SK-N-SH (cell line): ENCODE measurements at regions not wholly inside any gene's neighbourhood (a gene's known extent, or its start where the extent isn't known, plus 50 kb on each side); places are given as distances from the start of the nearest gene placed in this dataset.

ENCODE experiments used
- CTCF ChIA-PET: fragments of 300-600, 350-600 bp; formaldehyde crosslinking; extraction: SDS; loops from one replicate; lab custom pipeline; 2021; lab: Yijun Ruan, JAX
- POLR2A ChIA-PET: fragments of 350-600 bp; sonication (Branson Sonifier 250); formaldehyde crosslinking; extraction: SDS; loops from one replicate; lab custom pipeline; 2020; ENCODE audit warnings: antibody characterized with exemption, inconsistent platforms; lab: Yijun Ruan, JAX
- DNase-seq: peaks from one replicate; pipeline ENCODE4 v3.0.0; 2012
- H2AFZ ChIP-seq: fragments of 200-600 bp; sonication (generic); 2 replicates; pipeline ENCODE4 v1.8.1; 2016; ENCODE audit warnings: antibody characterized with exemption, mild to moderate bottlenecking, low read depth
- H3F3A ChIP-seq: fragments of 200-600 bp; sonication (generic); replicated peaks from 2 replicates; pipeline ENCODE3; 2016; ENCODE audit warnings: antibody characterized with exemption, mild to moderate bottlenecking; ENCODE audit not compliant: insufficient read depth
- H3K27ac ChIP-seq, 2 experiments: fragments of 200-500 bp in 1 of 2; fragments of 200-600 bp in 1 of 2; sonication (Bioruptor generic) in 1 of 2; sonication (generic), shearing (Covaris generic) in 1 of 2; 2 replicates each; pipeline versions ENCODE4 v1.5.1 to v1.6.1; 2014 to 2016; ENCODE audit warnings: low read depth in 2 of 2, inconsistent platforms in 1 of 2, low read length in 1 of 2, mild to moderate bottlenecking in 1 of 2, mixed read lengths in 1 of 2
- H3K27me3 ChIP-seq: fragments of 200-600 bp; sonication (generic), shearing (Covaris generic); 2 replicates; pipeline ENCODE4 v1.6.1; 2016; ENCODE audit warnings: mixed run types; ENCODE audit not compliant: insufficient read depth
- H3K36me3 ChIP-seq, 2 experiments: fragments of 200-500 bp in 1 of 2; fragments of 200-600 bp in 1 of 2; sonication (Bioruptor generic) in 1 of 2; sonication (generic) in 1 of 2; replicated peaks in 1 of 2; 2 replicates each; pipeline versions ENCODE3 to v1.5.1; 2014 to 2016; ENCODE audit warnings: low read length in 1 of 2, mild to moderate bottlenecking in 1 of 2; ENCODE audit not compliant: insufficient read depth in 2 of 2, control insufficient read depth in 1 of 2
- H3K4me1 ChIP-seq, 2 experiments: fragments of 200-500 bp in 1 of 2; fragments of 200-600 bp in 1 of 2; sonication (Bioruptor generic) in 1 of 2; sonication (generic), shearing (Covaris generic) in 1 of 2; 2 replicates each; pipeline versions ENCODE4 v1.5.1 to v1.6.1; 2014 to 2016; ENCODE audit warnings: low read depth in 1 of 2, low read length in 1 of 2, mixed run types in 1 of 2; ENCODE audit not compliant: insufficient read depth in 2 of 2, control insufficient read depth in 1 of 2
- H3K4me2 ChIP-seq: fragments of 200-600 bp; sonication (generic), shearing (Covaris generic); 2 replicates; pipeline ENCODE4 v1.6.1; 2017; ENCODE audit warnings: mixed run types
- H3K4me3 ChIP-seq, 2 experiments: fragments of 200-500 bp in 1 of 2; fragments of 200-600 bp in 1 of 2; sonication (Bioruptor generic) in 1 of 2; sonication (generic), shearing (Covaris generic) in 1 of 2; 2 replicates each; pipeline versions ENCODE4 v1.5.1 to v1.8.1; 2014 to 2016; ENCODE audit warnings: low read depth in 2 of 2, inconsistent platforms in 1 of 2, low read length in 1 of 2, mild to moderate bottlenecking in 1 of 2, mixed read lengths in 1 of 2, moderate library complexity in 1 of 2
- H3K79me2 ChIP-seq: fragments of 200-600 bp; sonication (generic); 2 replicates; pipeline ENCODE4 v1.8.1; 2017; ENCODE audit warnings: mild to moderate bottlenecking; ENCODE audit not compliant: insufficient read depth
- H3K9ac ChIP-seq: fragments of 200-600 bp; sonication (generic); 2 replicates; pipeline ENCODE4 v1.6.1; 2017; ENCODE audit warnings: mixed run types
- H3K9me2 ChIP-seq: fragments of 200-600 bp; sonication (generic); 2 replicates; pipeline ENCODE4 v1.6.1; 2017; ENCODE audit warnings: mixed run types
- H3K9me3 ChIP-seq: fragments of 200-600 bp; sonication (generic); 2 replicates; pipeline ENCODE4 v1.6.1; 2017; ENCODE audit warnings: mixed run types, mild to moderate bottlenecking, moderate library complexity
- H4K20me1 ChIP-seq: fragments of 200-600 bp; sonication (generic); 2 replicates; pipeline ENCODE4 v1.6.1; 2017; ENCODE audit warnings: mild to moderate bottlenecking, mixed run types; ENCODE audit not compliant: insufficient read depth
- CHD2 ChIP-seq: fragments of 150-350 bp; IDR thresholded peaks from 2 replicates; pipeline ENCODE4 v1.6.1; 2018; ENCODE audit warnings: low read length; ENCODE audit not compliant: partially characterized antibody
- EP300 ChIP-seq, 2 experiments: IDR thresholded peaks; 2 replicates each; pipeline versions ENCODE4 v1.4.0 to v1.6.1; 2012; ENCODE audit warnings: borderline replicate concordance in 1 of 2, low read depth in 1 of 2, low read length in 1 of 2
- FOXJ3 ChIP-seq: sonication (generic); formaldehyde crosslinking; IDR thresholded peaks from 2 replicates; pipeline ENCODE4 v1.5.1; 2020; ENCODE audit warnings: mild to moderate bottlenecking, missing genetic modification reagents
- FOXM1 ChIP-seq: IDR thresholded peaks from 2 replicates; pipeline ENCODE4 v1.4.0; 2012; ENCODE audit warnings: low read depth, mild to moderate bottlenecking
- GATA2 ChIP-seq: sonication (generic); formaldehyde crosslinking; IDR thresholded peaks from 2 replicates; pipeline ENCODE4 v1.5.0; 2020; ENCODE audit warnings: mild to moderate bottlenecking, missing genetic modification reagents
- IRF3 ChIP-seq: fragments of 150-350 bp; IDR thresholded peaks from 2 replicates; pipeline ENCODE4 v1.6.1; 2016; ENCODE audit warnings: mild to moderate bottlenecking, low read depth, low read length
- JUND ChIP-seq: IDR thresholded peaks from 2 replicates; pipeline ENCODE4 v1.4.0; 2012
- PBX3 ChIP-seq: IDR thresholded peaks from 2 replicates; pipeline ENCODE4; 2012
- RAD21 ChIP-seq: IDR thresholded peaks from 2 replicates; pipeline ENCODE4 v1.6.1; 2012; ENCODE audit warnings: mild to moderate bottlenecking, low read length
- RFX5 ChIP-seq: IDR thresholded peaks from 2 replicates; pipeline ENCODE4 v1.6.1; 2012; ENCODE audit warnings: mild to moderate bottlenecking, improper control_type of control experiment, low read length
- SIN3A ChIP-seq: IDR thresholded peaks from 2 replicates; pipeline ENCODE4 v1.6.1; 2012; ENCODE audit warnings: low read depth, mild to moderate bottlenecking, low read length, moderate library complexity, borderline replicate concordance
- TAF1 ChIP-seq: IDR thresholded peaks from 2 replicates; pipeline ENCODE4 v1.6.1; 2012; ENCODE audit warnings: low read depth, mild to moderate bottlenecking, low read length, moderate library complexity, borderline replicate concordance
- TCF12 ChIP-seq: IDR thresholded peaks from 2 replicates; pipeline ENCODE4 v1.4.0; 2012
- TEAD4 ChIP-seq: IDR thresholded peaks from 2 replicates; pipeline ENCODE4 v1.4.0; 2012; ENCODE audit warnings: mild to moderate bottlenecking, borderline replicate concordance; ENCODE audit not compliant: insufficient read depth
- YY1 ChIP-seq: IDR thresholded peaks from 2 replicates; pipeline ENCODE4 v1.4.0; 2012; ENCODE audit warnings: low read depth, mild to moderate bottlenecking
- WGBS: methylation state at CpG from one replicate; pipeline ENCODE4 v1.1.6; 2017; ENCODE audit warnings: low lambda C conversion rate; 5-methylcytosine and 5-hydroxymethylcytosine counted together
- TF ChIP-seq, protein P1 (sequence below): IDR thresholded peaks from 2 replicates; pipeline ENCODE4 v1.4.0; 2012; ENCODE audit warnings: low read depth, borderline replicate concordance
- TF ChIP-seq, protein P2 (sequence below): IDR thresholded peaks from 2 replicates; pipeline ENCODE4 v1.4.0; 2012; ENCODE audit warnings: low read depth

DNA sequence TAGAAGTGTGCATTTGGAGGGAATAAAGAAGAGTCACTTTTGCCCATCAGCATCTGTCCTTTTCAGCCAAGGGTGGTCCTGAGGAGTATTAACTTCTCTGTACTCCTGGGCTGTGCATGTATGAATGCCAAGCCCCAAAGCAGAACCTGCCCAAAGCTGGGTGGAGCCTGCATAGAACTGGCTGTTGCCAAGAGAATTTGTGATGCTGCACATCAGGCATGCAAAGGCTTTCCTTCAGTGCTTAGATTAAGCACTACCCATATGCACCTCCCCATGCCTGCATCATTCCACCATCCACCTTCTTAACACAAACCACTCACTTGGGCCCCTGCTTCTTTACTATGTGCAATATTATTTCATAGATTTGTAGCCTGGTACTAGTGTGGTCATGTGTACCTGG is 493.8 kb downstream of the KIF4B start:
- Histone ChIP-seq H2AFZ (no peak overlapping the region), H3F3A (no peaks in the 10 kb centered on the region), H3K4me3 (no peak overlapping the region), H3K27me3 (no peaks in the 10 kb centered on the region), H4K20me1 (no peaks in the 10 kb centered on the region), H3K4me1 (no peaks in the 10 kb centered on the region; a peak in 1 of 4 replicates), H3K27ac (no peak overlapping the region), H3K36me3 (no peaks in the 10 kb centered on the region), H3K9me2 (no peaks in the 10 kb centered on the region), H3K9me3 (no peaks in the 10 kb centered on the region), H3K4me2 (no peak overlapping the region), H3K9ac (no peak overlapping the region), H3K79me2 (no peaks in the 10 kb centered on the region)
- DNase-seq, result no peak
- ChIA-PET POLR2A (no interaction called here), CTCF (no interaction called here)
- TF ChIP-seq TAF1 (no peak), TEAD4 (no peak), PBX3 (no peak), FOXJ3 (CRISPR knock-in tag) (no peak), GATA2 (no peak)

DNA sequence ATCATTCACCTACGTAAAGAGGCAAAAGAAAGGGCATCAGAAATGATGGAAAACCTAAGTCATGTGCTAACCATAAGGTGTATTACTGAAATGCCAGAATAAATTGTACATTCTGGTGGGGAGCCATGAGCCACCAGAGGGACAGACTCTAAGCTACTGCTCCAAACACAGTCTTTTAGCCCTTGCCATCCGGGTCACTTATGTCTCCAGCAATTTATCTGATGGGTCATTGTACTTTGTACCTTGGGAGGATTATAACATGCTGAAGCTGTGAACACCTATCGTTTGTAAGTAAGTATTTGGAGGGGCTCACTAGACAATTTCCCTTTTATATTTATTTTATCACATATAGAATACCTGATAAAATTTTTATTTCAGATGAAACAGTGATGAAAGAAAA is 495.1 kb downstream of the KIF4B start:
- Histone ChIP-seq H3K27me3 (no peaks in the 10 kb centered on the region), H2AFZ (no peak overlapping the region), H3K4me1 (no peaks in the 10 kb centered on the region; a peak in 1 of 4 replicates), H3K4me2 (no peak overlapping the region), H3K36me3 (no peaks in the 10 kb centered on the region), H4K20me1 (no peaks in the 10 kb centered on the region), H3K9me3 (no peaks in the 10 kb centered on the region), H3K27ac (no peak overlapping the region), H3K9me2 (no peaks in the 10 kb centered on the region), H3F3A (no peaks in the 10 kb centered on the region), H3K79me2 (no peaks in the 10 kb centered on the region), H3K4me3 (peak overlapping the region in 1 of 2 experiments; percentile 19; a peak in 1 of 4 replicates), H3K9ac (no peak overlapping the region)
- ChIA-PET CTCF (no interaction called here), POLR2A (interaction anchor here (0.6 kb wide), 1 partner anchor 1678 kb away, joined by 3 read pairs; no protein-coding TSS in a partner anchor)
- TF ChIP-seq TCF12 (no peak), YY1 (no peak), IRF3 (no peak), GATA2 (no peak), RFX5 (no peak), CHD2 (no peak), SIN3A (no peak), RAD21 (no peak), FOXM1 (no peak), EP300 (IDR thresholded peaks at IDR 0.05; ENCODE audit: borderline replicate concordance in 1 of 2, low read depth in 1 of 2, low read length in 1 of 2) (no peak), JUND (no peak)
- TF ChIP-seq, protein P1, sequence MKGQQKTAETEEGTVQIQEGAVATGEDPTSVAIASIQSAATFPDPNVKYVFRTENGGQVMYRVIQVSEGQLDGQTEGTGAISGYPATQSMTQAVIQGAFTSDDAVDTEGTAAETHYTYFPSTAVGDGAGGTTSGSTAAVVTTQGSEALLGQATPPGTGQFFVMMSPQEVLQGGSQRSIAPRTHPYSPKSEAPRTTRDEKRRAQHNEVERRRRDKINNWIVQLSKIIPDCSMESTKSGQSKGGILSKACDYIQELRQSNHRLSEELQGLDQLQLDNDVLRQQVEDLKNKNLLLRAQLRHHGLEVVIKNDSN, result no peak
- TF ChIP-seq, protein P2, sequence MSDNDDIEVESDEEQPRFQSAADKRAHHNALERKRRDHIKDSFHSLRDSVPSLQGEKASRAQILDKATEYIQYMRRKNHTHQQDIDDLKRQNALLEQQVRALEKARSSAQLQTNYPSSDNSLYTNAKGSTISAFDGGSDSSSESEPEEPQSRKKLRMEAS, result no peak
- 8% methylated on average over 3 of the region's 3 CpGs for WGBS
- no peak for DNase-seq
